SIG-M5 treated with dmso at 0.1 percent for 504 hours (cell line): ENCODE measurements at regions not wholly inside any gene's neighbourhood (a gene's known extent, or its start where the extent isn't known, plus 50 kb on each side); places are given as distances from the start of the nearest gene placed in this dataset.

Experiments
- DNase-seq: peaks from one replicate; lab custom pipeline; 2025; ENCODE audit not compliant: unreplicated experiment; lab: John Stamatoyannopoulos, UW

GRCh38 chr10:78993261-78993945 lies 75.4 kb upstream of the ZMIZ1 start:
- DNase-seq, result no peak

GRCh38 chr10:78995987-78996791 lies 72.6 kb upstream of the ZMIZ1 start:
- DNase-seq, result no peak

- DNase-seq, result no peak
These were observed 72.0 kb upstream of the ZMIZ1 start for GRCh38 chr10:78996792-78997129.

GRCh38 chr10:78997635-78998618 lies 70.8 kb upstream of the ZMIZ1 start:
- DNase-seq, result no peak

GRCh38 chr10:79001082-79001885 lies 67.5 kb upstream of the ZMIZ1 start:
- DNase-seq, result no peak

GRCh38 chr10:79002336-79002735 lies 66.4 kb upstream of the ZMIZ1 start:
- DNase-seq, result no peak

GRCh38 chr10:79003183-79004100 lies 65.3 kb upstream of the ZMIZ1 start:
- no peak for DNase-seq

GRCh38 chr10:79004311-79004710 lies 64.5 kb upstream of the ZMIZ1 start:
- DNase-seq, result no peak

GRCh38 chr10:79005126-79005810 lies 63.5 kb upstream of the ZMIZ1 start:
- no peak for DNase-seq

- no peak for DNase-seq
These were observed 61.7 kb upstream of the ZMIZ1 start for GRCh38 chr10:79007018-79007417.

- DNase-seq, result no peak
These were observed 61.1 kb upstream of the ZMIZ1 start for GRCh38 chr10:79007421-79008319.

- no peak for DNase-seq
These were observed 59.6 kb upstream of the ZMIZ1 start for GRCh38 chr10:79009145-79009544.

GRCh38 chr10:79012567-79012966 lies 56.2 kb upstream of the ZMIZ1 start:
- DNase-seq, result no peak

- no peak for DNase-seq
These were observed 55.3 kb upstream of the ZMIZ1 start for GRCh38 chr10:79013406-79013987.

- DNase-seq, result no peak
These were observed 54.0 kb upstream of the ZMIZ1 start for GRCh38 chr10:79014796-79015195.

- no peak for DNase-seq
These were observed 50.8 kb upstream of the ZMIZ1 start for GRCh38 chr10:79017882-79018520.

- no peak for DNase-seq
These were observed 50.2 kb upstream of the ZMIZ1 start for GRCh38 chr10:79018521-79019011.
